ENCODE measurements at regions not wholly inside any gene's neighbourhood (a gene's known extent, or its start where the extent isn't known, plus 50 kb on each side); places are given as distances from the start of the nearest gene placed in this dataset.

DNA sequence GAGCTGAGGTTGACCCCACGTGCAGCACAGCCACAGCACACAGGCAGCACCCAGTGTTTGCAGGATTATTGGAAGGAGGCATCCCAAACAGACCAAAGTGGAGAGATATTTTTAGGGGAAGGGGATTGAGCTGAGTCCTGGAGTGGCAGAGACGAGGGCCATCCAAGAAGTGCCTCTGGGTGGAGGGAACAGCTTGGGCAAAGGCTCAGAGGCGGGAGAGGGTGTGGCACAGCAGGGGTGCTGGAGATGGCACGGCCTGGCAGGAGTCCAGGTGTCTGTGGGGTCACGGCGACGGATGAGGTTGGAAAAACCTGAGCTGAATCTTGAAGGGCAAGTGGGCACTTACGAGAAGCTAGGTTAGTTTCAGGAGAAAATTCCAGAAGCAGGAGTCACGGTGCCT is 60.6 kb downstream of the INHBB start:
- TF ChIP-seq POLR2A (IDR thresholded peaks at IDR 0.05), result no peak
- TF ChIP-seq, protein P1, sequence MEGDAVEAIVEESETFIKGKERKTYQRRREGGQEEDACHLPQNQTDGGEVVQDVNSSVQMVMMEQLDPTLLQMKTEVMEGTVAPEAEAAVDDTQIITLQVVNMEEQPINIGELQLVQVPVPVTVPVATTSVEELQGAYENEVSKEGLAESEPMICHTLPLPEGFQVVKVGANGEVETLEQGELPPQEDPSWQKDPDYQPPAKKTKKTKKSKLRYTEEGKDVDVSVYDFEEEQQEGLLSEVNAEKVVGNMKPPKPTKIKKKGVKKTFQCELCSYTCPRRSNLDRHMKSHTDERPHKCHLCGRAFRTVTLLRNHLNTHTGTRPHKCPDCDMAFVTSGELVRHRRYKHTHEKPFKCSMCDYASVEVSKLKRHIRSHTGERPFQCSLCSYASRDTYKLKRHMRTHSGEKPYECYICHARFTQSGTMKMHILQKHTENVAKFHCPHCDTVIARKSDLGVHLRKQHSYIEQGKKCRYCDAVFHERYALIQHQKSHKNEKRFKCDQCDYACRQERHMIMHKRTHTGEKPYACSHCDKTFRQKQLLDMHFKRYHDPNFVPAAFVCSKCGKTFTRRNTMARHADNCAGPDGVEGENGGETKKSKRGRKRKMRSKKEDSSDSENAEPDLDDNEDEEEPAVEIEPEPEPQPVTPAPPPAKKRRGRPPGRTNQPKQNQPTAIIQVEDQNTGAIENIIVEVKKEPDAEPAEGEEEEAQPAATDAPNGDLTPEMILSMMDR (IDR thresholded peaks at IDR 0.05), result no peak
